HG03103 (cell line): ENCODE measurements at regions not wholly inside any gene's neighbourhood (a gene's known extent, or its start where the extent isn't known, plus 50 kb on each side); places are given as distances from the start of the nearest gene placed in this dataset.
"Not testable (repeated sequence)": the region's sequence is repeated elsewhere in the genome, so short reads cannot be mapped to it uniquely, and the experiment has no call there.

Experiments
- ATAC-seq: cut with Tn5 transposase; IDR thresholded peaks from one replicate; pipeline ENCODE4 v1.9.1; 2021; ENCODE audit warnings: low read depth; ENCODE audit not compliant: unreplicated experiment

DNA sequence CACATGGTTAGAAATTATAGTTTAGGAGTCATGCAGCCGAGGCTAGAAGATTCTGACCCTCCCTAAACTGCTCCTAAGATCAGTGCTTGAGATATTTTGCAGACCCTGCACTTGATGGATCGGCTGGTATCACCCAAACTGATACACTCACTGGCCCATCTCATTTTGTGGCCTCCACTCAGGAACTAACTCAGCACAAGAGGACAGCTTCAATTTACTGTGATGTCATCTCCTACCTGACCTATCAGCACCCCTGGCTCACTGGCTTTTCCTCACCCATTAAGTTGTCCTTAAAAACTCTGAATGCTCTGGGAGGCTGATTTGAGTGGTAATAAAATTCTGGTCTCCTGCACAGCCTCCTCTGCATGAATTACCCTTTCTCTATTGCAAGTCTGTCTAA is 450.9 kb downstream of the PCDH10 start:
- ATAC-seq: no peak

DNA sequence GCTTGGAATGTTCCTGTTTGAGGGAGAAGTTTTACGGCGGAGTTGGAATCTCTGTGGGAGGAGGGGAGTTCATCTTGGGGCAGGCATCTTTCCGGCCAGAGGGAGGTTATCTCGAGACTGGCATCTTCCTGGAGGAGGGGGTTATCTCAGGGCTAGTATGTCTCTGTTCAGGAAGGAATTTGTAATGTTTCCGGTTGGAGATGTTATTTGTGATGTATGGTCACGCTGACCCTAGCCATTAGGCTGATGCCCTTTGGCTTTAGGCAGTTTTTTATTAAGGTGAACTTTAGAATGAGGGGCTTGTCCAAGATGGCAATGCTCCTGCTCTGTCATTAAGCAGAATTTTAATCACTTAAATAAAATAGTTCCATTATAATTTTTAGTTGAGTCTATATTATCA is 449.7 kb downstream of the PCDH10 start:
- ATAC-seq: no peak

DNA sequence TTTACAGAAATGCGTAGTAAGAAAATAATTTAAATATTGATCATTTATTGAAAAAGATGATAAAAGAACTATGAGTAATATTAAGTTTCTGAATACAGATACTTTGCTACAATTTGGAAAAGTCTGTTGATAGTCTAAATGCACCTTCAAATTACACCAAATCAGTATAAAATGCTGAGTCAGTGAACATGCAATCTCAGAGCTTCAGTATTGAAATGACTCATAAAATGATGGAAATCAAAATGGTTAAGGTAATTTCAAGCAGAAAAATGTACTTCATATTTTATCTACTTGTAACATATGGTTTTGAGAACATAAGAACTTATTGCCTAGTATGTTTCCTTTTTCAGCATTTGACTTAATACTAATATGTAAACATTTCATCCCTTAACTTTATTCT is 448.2 kb downstream of the PCDH10 start:
- ATAC-seq: no peak

- no peak for ATAC-seq
Observed at GRCh38 chr4:133596459-133596858, 447.4 kb downstream of the PCDH10 start.

GRCh38 chr4:133594390-133595207 is 445.5 kb downstream of the PCDH10 start:
- ATAC-seq: no peak

DNA sequence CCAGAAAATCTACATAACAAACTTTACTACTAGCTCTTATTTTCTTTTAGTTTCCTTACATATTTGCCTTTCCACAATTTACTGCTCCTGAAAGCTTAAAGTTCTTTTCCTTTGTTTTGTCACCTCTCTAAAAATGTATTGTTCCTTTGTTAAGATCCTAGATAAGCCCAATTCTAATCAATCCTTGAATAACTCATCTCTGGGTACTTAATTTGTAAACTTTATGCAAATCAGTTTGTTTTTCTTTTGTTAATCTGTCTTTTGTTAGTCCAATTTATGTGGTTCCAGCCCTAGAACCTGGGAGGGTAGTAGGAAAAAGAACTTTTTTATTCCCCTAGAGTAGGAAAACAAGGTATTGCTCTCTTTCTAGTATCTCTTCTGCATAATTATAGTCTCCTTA is 444.7 kb downstream of the PCDH10 start:
- no peak for ATAC-seq

DNA sequence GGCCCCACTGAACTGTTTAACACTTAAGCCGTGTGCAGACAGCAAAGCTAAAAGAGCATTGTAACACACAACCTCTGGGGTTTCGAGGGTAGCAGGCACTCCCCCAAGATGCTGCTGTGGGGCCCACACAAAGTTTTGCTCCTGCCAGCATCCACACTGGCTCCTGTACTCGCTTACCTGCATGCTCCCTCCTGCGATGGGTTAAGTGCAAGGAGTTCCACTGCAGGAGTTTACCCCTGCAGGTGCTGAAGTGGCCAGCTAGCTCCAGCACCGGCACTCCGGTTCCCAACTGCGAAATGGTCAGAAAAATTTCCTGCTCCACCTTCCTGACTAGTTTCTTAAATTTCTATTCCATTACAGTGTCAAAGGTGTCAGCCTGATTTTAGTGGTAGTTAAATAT is 443.5 kb downstream of the PCDH10 start:
- no peak for ATAC-seq

- ATAC-seq: no peak
Observed at GRCh38 chr4:133592106-133592505, 443.0 kb downstream of the PCDH10 start.

- ATAC-seq: no peak
Observed at GRCh38 chr4:133588306-133588705, 439.2 kb downstream of the PCDH10 start.

GRCh38 chr4:133585323-133585722 is 436.2 kb downstream of the PCDH10 start:
- no peak for ATAC-seq

DNA sequence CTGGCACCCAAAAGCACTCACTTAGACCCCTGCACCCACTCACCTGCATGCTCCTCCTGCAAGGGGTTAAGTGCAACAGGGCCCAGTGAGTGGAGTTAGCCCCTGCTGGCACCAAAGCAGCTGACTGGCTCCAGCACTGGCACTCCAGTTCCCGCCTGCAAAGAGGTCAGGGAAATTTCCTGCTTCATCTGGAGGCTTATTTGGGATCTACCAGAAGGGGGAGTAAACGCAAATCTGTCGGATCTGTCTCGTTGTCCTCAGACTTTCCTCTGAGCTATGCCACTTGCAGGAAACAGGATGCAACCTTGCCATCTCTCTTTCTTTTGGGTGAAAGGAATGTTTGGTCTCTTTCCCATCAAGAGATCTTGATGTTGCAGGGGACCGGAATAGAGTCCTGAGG is 435.6 kb downstream of the PCDH10 start:
- no peak for ATAC-seq

- no peak for ATAC-seq
Observed at GRCh38 chr4:133581996-133582619, 433.0 kb downstream of the PCDH10 start.

DNA sequence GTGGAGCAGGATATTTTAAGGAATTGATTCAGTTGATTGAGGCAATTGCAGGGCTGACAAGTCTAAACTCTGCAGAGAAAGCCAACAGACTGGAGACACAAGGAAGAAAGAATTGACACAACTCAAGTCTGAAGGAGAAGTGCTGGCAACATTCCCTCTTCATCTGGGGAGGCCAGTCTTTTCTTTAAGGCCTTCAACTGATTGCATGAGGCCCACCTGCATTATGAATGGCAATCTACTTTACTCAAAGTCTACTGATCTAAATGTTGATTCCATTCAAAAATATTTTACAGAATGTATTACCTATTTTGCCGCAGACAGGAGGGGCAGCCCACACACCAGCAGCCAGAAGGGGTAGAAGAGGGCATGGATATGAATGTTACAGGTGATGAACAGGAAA is 425.2 kb downstream of the PCDH10 start:
- ATAC-seq: no peak

DNA sequence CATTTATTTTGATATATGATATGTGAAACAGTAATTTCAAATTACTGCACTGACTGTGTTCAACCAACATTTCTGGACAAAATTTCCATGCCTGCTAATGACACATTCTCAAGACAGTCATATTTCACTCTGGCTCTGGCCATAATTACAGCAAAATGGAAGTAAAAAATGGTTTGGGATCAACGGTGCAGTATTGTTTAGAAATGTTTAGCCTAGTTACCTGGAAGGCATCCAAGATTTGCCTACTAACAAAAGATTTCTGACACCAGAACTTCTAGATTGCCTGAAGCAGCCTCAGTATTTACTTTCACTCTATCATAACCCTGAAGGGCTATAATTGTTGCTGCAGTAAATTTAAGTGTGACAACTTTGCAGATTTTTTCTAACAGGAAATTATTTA is 416.3 kb downstream of the PCDH10 start:
- no peak for ATAC-seq

DNA sequence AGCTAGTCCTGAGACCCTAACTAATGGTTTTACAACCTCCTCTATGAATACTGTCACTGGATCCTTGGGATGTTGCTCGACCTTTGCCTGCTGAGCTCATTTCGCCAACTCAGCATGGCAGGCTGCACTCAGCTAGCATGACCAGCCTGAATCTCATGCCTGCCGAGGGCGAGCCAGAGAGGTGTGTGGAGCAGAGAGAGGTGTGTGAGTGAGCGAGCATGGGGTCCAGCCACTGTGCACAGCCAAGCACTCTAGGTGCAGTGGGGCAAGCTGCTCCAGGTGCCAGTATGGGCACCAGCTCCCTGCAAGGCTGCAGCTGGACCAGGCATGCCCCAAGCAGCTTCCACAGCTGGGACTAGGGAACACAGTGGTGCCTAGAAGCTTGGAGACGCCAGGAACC is 410.9 kb downstream of the PCDH10 start:
- no peak for ATAC-seq

DNA sequence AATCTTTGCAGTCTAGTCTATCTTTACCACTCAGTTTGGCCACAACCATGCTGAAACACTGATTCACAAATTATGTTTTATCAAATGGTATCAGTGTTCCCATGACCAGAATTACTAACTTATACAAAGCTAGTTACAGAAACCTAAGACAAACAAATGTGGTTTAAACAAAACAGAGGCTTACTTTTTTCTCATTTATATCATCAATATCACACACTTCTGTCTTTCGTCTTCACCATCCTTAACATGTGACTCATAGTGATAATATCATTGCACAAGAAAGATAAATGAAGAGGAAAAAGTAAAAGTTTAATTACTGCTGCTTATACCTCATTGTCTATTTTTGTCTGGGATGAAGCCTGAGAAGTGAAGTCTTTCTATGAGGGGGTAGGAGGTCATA is 406.6 kb downstream of the PCDH10 start:
- no peak for ATAC-seq

DNA sequence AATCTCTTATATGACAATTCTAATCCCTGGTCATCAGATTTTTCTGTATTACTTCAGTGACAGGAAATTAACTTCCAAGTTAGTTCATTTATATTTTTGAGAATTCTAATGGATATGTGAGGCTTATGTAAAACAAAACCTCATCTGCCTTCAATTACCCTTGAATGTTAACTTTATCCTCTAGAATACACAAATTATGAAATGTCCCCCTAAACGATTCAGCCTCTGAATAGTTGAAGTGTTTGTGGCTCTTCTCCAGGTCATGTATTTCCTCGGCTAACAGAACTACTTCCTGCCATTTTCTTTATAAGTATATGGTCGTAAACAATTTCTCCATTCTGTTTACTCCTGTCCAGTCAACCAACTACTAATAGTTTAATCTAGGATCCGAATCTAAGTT is 401.3 kb downstream of the PCDH10 start:
- no peak for ATAC-seq

- ATAC-seq: no peak
Observed at GRCh38 chr4:133544097-133544496, 395.0 kb downstream of the PCDH10 start.

GRCh38 chr4:133537780-133538281 is 388.7 kb downstream of the PCDH10 start:
- ATAC-seq: no peak

DNA sequence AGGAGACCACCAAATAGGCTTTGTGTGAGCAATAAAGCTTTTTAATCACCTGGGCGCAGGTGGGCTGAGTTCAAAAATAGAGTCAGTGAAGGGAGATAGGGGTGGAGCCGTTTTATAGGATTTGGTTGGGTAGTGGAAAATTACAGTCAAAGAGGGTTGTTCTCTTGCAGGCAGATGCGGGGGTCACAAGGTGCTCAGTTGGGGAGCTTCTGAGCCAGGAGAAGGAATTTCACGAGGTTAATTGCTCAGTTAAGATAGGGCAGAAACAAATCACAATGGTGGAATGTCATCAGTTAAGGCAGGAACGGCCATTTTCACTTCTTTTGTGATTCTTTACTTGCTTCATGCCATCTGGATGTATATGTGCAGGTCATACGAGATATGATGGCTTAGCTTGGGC is 385.1 kb downstream of the PCDH10 start:
- ATAC-seq: not testable (repeated sequence)

- no peak for ATAC-seq
Observed at GRCh38 chr4:133524369-133524768, 375.3 kb downstream of the PCDH10 start.

GRCh38 chr4:133513901-133514300 is 364.8 kb downstream of the PCDH10 start:
- ATAC-seq: no peak
